ENCODE measurements at regions not wholly inside any gene's neighbourhood (a gene's known extent, or its start where the extent isn't known, plus 50 kb on each side); places are given as distances from the start of the nearest gene placed in this dataset.

- peak overlapping the region in 3 of 12 donors; percentile 2 to 50 (median 5) for H3K27ac ChIP-seq
- no peaks in the 10 kb centered on the region for H3K9me3 ChIP-seq
- WGBS, 4 donors = 44 to 62% (median 51%) methylated on average over 4 of the region's 4 CpGs
- no peaks in the 10 kb centered on the region for H3K27me3 ChIP-seq
- peaks cover 0 to 11% (median 7%) of the 10 kb centered on the region in 12 donors for H3K4me1 ChIP-seq
- TF ChIP-seq, protein P1, sequence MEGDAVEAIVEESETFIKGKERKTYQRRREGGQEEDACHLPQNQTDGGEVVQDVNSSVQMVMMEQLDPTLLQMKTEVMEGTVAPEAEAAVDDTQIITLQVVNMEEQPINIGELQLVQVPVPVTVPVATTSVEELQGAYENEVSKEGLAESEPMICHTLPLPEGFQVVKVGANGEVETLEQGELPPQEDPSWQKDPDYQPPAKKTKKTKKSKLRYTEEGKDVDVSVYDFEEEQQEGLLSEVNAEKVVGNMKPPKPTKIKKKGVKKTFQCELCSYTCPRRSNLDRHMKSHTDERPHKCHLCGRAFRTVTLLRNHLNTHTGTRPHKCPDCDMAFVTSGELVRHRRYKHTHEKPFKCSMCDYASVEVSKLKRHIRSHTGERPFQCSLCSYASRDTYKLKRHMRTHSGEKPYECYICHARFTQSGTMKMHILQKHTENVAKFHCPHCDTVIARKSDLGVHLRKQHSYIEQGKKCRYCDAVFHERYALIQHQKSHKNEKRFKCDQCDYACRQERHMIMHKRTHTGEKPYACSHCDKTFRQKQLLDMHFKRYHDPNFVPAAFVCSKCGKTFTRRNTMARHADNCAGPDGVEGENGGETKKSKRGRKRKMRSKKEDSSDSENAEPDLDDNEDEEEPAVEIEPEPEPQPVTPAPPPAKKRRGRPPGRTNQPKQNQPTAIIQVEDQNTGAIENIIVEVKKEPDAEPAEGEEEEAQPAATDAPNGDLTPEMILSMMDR (IDR thresholded peaks at IDR 0.05) = no peak
- TF ChIP-seq POLR2A (IDR thresholded peaks at IDR 0.05) = no peak
- intact Hi-C loops (cut with DNase I) = loop anchor here in 1 of 10 donors (5.0 kb wide), 1 partner anchor 41 kb away; no protein-coding TSS in a partner anchor
- no peaks in the 10 kb centered on the region for H3K36me3 ChIP-seq
- DNase-seq (no peak), ATAC-seq (peak in 3 of 4 donors; percentile 26 to 77 (median 61))
- peak overlapping the region in 5 of 12 donors; percentile 1 to 33 (median 9) for H3K4me3 ChIP-seq
Observed at GRCh38 chr13:80235967-80236302, 105.0 kb downstream of the SPRY2 start.

DNA sequence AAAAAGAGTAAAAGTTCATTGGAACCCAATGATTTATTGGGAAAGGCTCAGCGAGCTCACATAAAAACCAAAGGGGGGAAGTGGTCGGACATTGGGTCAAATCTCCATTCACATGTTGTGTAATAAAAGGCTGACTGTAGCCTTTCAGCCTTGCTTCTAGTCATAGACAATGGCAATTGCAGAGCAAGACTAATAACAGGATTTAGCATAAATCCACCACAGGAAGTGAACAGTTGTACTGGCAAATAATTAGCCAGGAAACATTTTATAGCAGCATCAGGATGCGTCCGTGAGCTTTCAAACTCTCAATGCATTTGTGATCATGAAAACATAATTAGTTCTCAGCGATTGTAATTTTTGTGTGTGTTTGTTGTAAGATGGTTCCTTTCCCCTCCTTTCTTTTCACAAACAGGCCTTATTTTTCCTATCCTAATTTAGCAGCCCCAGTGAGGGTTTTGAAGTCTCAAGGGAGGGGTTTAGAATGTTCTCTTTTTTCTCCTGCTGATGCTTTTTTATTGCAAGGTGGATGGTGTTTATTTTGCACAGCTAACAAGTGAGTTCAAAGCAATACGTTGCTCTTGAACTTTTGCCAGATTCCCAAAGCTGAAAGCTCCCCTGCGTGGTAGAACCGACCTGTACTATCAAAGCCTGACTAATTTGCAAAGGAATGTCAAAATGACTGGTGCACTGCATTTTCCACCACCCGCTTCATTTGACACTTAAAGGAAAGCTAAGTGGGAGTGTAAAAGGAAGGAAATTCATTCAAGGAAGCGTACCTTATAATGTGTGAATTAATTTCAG lies 105.6 kb downstream of the SPRY2 start:
- peak overlapping the region in 6 of 12 donors; percentile 2 to 50 (median 20) for H3K27ac ChIP-seq
- H3K9me3 ChIP-seq = no peaks in the 10 kb centered on the region
- no peaks in the 10 kb centered on the region for H3K27me3 ChIP-seq
- no peaks in the 10 kb centered on the region for H3K36me3 ChIP-seq
- H3K4me3 ChIP-seq = peak overlapping the region in 6 of 12 donors; percentile 1 to 33 (median 17)
- ATAC-seq (peak in 3 of 4 donors; percentile 32 to 34 (median 32)), DNase-seq (no peak)
- intact Hi-C loops (cut with DNase I) = loop anchor here in 1 of 10 donors (5.0 kb wide), 1 partner anchor 42 kb away; no protein-coding TSS in a partner anchor
- 34 to 49% (median 41%) methylated on average over 10 of the region's 10 CpGs for WGBS, 4 donors
- TF ChIP-seq POLR2A (IDR thresholded peaks at IDR 0.05) = no peak
- TF ChIP-seq, protein P1 (IDR thresholded peaks at IDR 0.05) = no peak
- H3K4me1 ChIP-seq = peaks cover 0 to 11% (median 7%) of the 10 kb centered on the region in 12 donors

- no peak for DNase-seq
Observed at GRCh38 chr13:80227645-80228044, 113.3 kb downstream of the SPRY2 start.

GRCh38 chr13:80226645-80227044 lies 114.3 kb downstream of the SPRY2 start:
- Histone ChIP-seq H3K27ac (no peak overlapping the region), H3K9me3 (peaks cover 0 to 12% (median 0%) of the 10 kb centered on the region in 12 donors), H3K36me3 (no peaks in the 10 kb centered on the region), H3K4me3 (no peak overlapping the region), H3K4me1 (no peaks in the 10 kb centered on the region), H3K27me3 (no peaks in the 10 kb centered on the region)
- TF ChIP-seq, protein P1 (IDR thresholded peaks at IDR 0.05) = no peak
- no peak for TF ChIP-seq POLR2A (IDR thresholded peaks at IDR 0.05)
- DNase-seq (no peak), ATAC-seq (no peak)
- WGBS, 4 donors = 87 to 94% (median 92%) methylated on average over 2 of the region's 2 CpGs
- intact Hi-C loops (cut with DNase I) = no loop called here

More at GRCh38 chr13:80227645-80228044, 113.3 kb downstream of the SPRY2 start:
- Histone ChIP-seq H3K4me3 (no peak overlapping the region), H3K27me3 (no peaks in the 10 kb centered on the region), H3K27ac (no peak overlapping the region), H3K9me3 (peaks cover 0 to 8% (median 0%) of the 10 kb centered on the region in 12 donors), H3K36me3 (no peaks in the 10 kb centered on the region), H3K4me1 (no peaks in the 10 kb centered on the region)
- ATAC-seq = no peak
- 84 to 90% (median 86%) methylated on average over 2 of the region's 2 CpGs for WGBS, 4 donors
- intact Hi-C loops (cut with DNase I) = no loop called here
- TF ChIP-seq POLR2A (IDR thresholded peaks at IDR 0.05) = no peak
- TF ChIP-seq, protein P1 (IDR thresholded peaks at IDR 0.05) = no peak

All from heart left ventricle (tissue), 16 donors.